ENCODE measurements at regions not wholly inside any gene's neighbourhood (a gene's known extent, or its start where the extent isn't known, plus 50 kb on each side); places are given as distances from the start of the nearest gene placed in this dataset.

DNA sequence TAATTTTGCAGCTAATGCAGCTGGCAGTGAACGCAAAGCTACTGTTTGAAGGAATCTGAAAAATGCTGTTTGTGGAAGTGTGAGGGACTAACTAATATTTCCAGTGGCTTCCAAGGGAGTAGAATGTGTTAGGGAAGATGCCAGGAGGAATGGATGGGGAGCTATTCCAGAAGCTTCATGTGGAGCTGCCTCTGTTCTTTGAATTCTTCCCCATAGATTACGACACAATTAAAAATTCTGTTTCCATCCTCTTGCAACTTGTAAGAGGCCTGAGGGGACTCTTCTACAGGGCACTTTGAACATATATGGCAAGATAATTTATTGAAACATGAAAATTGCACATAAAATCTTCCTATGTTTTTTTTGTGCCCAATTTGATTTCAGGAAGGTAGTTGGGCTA lies 74.3 kb upstream of the CTXND1 start:
- H3K36me3 ChIP-seq (ENCODE audit: insufficient read depth, low read length), result no peaks in the 10 kb centered on the region
- TF ChIP-seq, protein P1, sequence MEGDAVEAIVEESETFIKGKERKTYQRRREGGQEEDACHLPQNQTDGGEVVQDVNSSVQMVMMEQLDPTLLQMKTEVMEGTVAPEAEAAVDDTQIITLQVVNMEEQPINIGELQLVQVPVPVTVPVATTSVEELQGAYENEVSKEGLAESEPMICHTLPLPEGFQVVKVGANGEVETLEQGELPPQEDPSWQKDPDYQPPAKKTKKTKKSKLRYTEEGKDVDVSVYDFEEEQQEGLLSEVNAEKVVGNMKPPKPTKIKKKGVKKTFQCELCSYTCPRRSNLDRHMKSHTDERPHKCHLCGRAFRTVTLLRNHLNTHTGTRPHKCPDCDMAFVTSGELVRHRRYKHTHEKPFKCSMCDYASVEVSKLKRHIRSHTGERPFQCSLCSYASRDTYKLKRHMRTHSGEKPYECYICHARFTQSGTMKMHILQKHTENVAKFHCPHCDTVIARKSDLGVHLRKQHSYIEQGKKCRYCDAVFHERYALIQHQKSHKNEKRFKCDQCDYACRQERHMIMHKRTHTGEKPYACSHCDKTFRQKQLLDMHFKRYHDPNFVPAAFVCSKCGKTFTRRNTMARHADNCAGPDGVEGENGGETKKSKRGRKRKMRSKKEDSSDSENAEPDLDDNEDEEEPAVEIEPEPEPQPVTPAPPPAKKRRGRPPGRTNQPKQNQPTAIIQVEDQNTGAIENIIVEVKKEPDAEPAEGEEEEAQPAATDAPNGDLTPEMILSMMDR (IDR thresholded peaks at IDR 0.05; ENCODE audit: low read length), result no peak
- no peak for TF ChIP-seq EZH2 (IDR thresholded peaks at IDR 0.05; ENCODE audit: borderline replicate concordance, low read length)
- no peaks in the 10 kb centered on the region for H3K9me3 ChIP-seq (ENCODE audit: low read length)
- no peaks in the 10 kb centered on the region for H3K4me1 ChIP-seq (ENCODE audit: insufficient read depth, low read length, severe bottlenecking)
- no peaks in the 10 kb centered on the region for H3F3A ChIP-seq (ENCODE audit: insufficient read depth, low read length)
- no peak overlapping the region for H2AFZ ChIP-seq (ENCODE audit: low read length)
- H4K20me1 ChIP-seq (ENCODE audit: insufficient read depth, low read length), result no peaks in the 10 kb centered on the region
- no peaks in the 10 kb centered on the region for H3K27me3 ChIP-seq (ENCODE audit: insufficient read depth, low read length)
- no peak overlapping the region for H3K27ac ChIP-seq (ENCODE audit: low read depth, low read length, poor library complexity, severe bottlenecking)
- H3K4me3 ChIP-seq (ENCODE audit: low read depth, low read length, poor library complexity, severe bottlenecking), result no peak overlapping the region
- H3K9ac ChIP-seq (ENCODE audit: low read length), result no peak overlapping the region
- no peaks in the 10 kb centered on the region for H3K79me2 ChIP-seq (ENCODE audit: insufficient read depth, low read length)
- no peaks in the 10 kb centered on the region for H3K9me2 ChIP-seq (ENCODE audit: low read depth, low read length)
- no peak overlapping the region for H3K4me2 ChIP-seq (ENCODE audit: low read length)

DNA sequence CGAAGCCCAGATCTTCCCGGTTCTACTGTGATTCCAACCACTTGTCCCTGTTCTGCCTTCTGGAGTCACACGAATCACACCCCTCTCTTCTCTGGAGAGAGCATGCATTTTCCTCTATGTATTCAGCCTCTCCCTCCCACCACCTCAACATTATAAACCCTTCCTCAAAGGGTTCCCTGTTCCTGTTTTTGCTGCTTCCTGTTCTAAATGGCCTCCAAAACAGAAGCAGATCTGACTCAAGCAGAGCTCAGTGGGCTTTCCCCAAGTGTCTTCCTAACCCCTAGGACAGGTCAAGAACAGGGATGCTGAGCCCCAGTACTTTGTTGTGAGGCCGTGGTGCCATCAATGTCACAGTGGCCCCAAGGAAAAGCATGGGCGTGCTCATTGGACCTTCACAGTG lies 75.7 kb upstream of the ARNT2 start:
- H2AFZ ChIP-seq (ENCODE audit: low read length), result no peak overlapping the region
- H3K4me3 ChIP-seq (ENCODE audit: low read depth, low read length, poor library complexity, severe bottlenecking), result no peak overlapping the region

DNA sequence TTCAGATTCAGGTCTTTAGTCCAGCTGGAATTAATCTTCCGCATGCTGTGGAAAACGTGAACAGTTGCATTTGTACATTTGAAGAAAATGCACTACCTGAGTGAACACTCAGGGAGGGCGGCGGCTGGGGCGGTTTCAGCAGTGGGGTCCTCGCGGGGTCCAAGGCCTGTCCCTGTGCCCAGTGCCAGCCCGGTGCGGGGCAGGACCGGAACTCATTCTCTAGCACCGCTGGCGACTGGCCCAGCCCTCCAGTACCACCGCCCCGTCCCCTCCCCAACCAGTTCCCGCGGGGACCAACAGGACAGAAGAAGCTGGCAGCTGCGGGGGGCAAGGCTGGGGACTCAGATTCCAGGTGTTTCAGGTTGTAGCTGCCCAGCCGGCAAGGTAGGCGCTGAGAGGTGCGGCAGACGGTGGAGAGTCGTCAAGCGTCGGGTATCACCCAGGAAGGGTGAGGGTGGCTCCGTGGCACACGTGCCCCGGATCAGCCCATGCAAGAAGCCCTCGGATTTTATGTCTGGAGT lies 72.2 kb upstream of the ARNT2 start:
- Histone ChIP-seq H3K79me2 (ENCODE audit: insufficient read depth, low read length) (no peaks in the 10 kb centered on the region), H3K4me3 (ENCODE audit: low read depth, low read length, poor library complexity, severe bottlenecking) (no peak overlapping the region), H3K4me1 (ENCODE audit: insufficient read depth, low read length, severe bottlenecking) (no peaks in the 10 kb centered on the region), H3K27me3 (ENCODE audit: insufficient read depth, low read length) (no peaks in the 10 kb centered on the region), H3K27ac (ENCODE audit: low read depth, low read length, poor library complexity, severe bottlenecking) (no peak overlapping the region), H4K20me1 (ENCODE audit: insufficient read depth, low read length) (no peaks in the 10 kb centered on the region), H3K36me3 (ENCODE audit: insufficient read depth, low read length) (no peaks in the 10 kb centered on the region), H2AFZ (ENCODE audit: low read length) (no peak overlapping the region), H3K9me2 (ENCODE audit: low read depth, low read length) (no peaks in the 10 kb centered on the region), H3K9me3 (ENCODE audit: low read length) (no peaks in the 10 kb centered on the region), H3K9ac (ENCODE audit: low read length) (no peak overlapping the region), H3K4me2 (ENCODE audit: low read length) (no peak overlapping the region), H3F3A (ENCODE audit: insufficient read depth, low read length) (no peaks in the 10 kb centered on the region)
- TF ChIP-seq EZH2 (IDR thresholded peaks at IDR 0.05; ENCODE audit: borderline replicate concordance, low read length), result no peak
- TF ChIP-seq, protein P1 (IDR thresholded peaks at IDR 0.05; ENCODE audit: low read length), result no peak

More for the DNA sequence above, 75.7 kb upstream of the ARNT2 start:
- no peak for TF ChIP-seq EZH2 (IDR thresholded peaks at IDR 0.05; ENCODE audit: borderline replicate concordance, low read length)
- Histone ChIP-seq H3K4me1 (ENCODE audit: insufficient read depth, low read length, severe bottlenecking) (no peaks in the 10 kb centered on the region), H3K9ac (ENCODE audit: low read length) (no peak overlapping the region), H3K4me2 (ENCODE audit: low read length) (no peak overlapping the region), H3K27ac (ENCODE audit: low read depth, low read length, poor library complexity, severe bottlenecking) (no peak overlapping the region), H4K20me1 (ENCODE audit: insufficient read depth, low read length) (no peaks in the 10 kb centered on the region), H3K79me2 (ENCODE audit: insufficient read depth, low read length) (no peaks in the 10 kb centered on the region), H3K9me2 (ENCODE audit: low read depth, low read length) (no peaks in the 10 kb centered on the region), H3K36me3 (ENCODE audit: insufficient read depth, low read length) (no peaks in the 10 kb centered on the region), H3K27me3 (ENCODE audit: insufficient read depth, low read length) (no peaks in the 10 kb centered on the region), H3F3A (ENCODE audit: insufficient read depth, low read length) (no peaks in the 10 kb centered on the region), H3K9me3 (ENCODE audit: low read length) (no peaks in the 10 kb centered on the region)

DNA sequence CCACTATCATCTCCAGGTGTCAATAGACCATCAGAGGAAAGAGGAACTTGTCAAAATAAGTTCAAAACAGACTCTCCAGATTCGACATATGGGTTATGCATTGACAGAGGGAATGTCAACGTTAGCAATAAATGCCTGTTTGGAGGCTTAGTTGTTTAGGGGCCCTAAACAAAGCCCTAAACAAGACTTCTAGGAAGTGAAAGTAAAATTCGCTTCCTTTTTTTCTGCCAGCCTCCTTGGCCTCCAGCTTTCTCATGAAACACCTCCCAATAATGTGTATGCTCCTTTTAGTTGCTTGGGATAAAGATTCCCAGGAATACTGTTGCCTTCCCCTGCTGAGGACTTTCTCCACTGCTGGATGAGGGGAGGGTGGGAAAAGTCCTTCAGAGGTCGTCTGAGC lies 70.9 kb upstream of the ARNT2 start:
- Histone ChIP-seq H3F3A (ENCODE audit: insufficient read depth, low read length) (no peaks in the 10 kb centered on the region), H3K4me1 (ENCODE audit: insufficient read depth, low read length, severe bottlenecking) (no peaks in the 10 kb centered on the region), H3K4me2 (ENCODE audit: low read length) (no peak overlapping the region), H3K4me3 (ENCODE audit: low read depth, low read length, poor library complexity, severe bottlenecking) (no peak overlapping the region), H3K9me2 (ENCODE audit: low read depth, low read length) (no peaks in the 10 kb centered on the region), H3K9me3 (ENCODE audit: low read length) (no peaks in the 10 kb centered on the region), H4K20me1 (ENCODE audit: insufficient read depth, low read length) (no peaks in the 10 kb centered on the region), H3K36me3 (ENCODE audit: insufficient read depth, low read length) (no peaks in the 10 kb centered on the region), H3K79me2 (ENCODE audit: insufficient read depth, low read length) (no peaks in the 10 kb centered on the region), H3K9ac (ENCODE audit: low read length) (no peak overlapping the region), H3K27me3 (ENCODE audit: insufficient read depth, low read length) (no peaks in the 10 kb centered on the region), H2AFZ (ENCODE audit: low read length) (no peak overlapping the region), H3K27ac (ENCODE audit: low read depth, low read length, poor library complexity, severe bottlenecking) (no peak overlapping the region)
- TF ChIP-seq, protein P1 (IDR thresholded peaks at IDR 0.05; ENCODE audit: low read length), result no peak
- TF ChIP-seq EZH2 (IDR thresholded peaks at IDR 0.05; ENCODE audit: borderline replicate concordance, low read length), result no peak

Measured in OCI-LY1 (cell line).